ENCODE measurements at regions not wholly inside any gene's neighbourhood (a gene's known extent, or its start where the extent isn't known, plus 50 kb on each side); places are given as distances from the start of the nearest gene placed in this dataset.

- H3K4me1 ChIP-seq = no peaks in the 10 kb centered on the region
- no peak overlapping the region for H3K27ac ChIP-seq
- no peak for TF ChIP-seq CTCF (IDR thresholded peaks at IDR 0.05)
- no peaks in the 10 kb centered on the region for H3K36me3 ChIP-seq
- H3K27me3 ChIP-seq = no peaks in the 10 kb centered on the region
- H3K4me3 ChIP-seq = no peak overlapping the region
- DNase-seq (ENCODE audit: low spot score) = no peak
- peaks cover 0 to 4% of the 10 kb centered on the region in 2 donors for H3K9me3 ChIP-seq
These were observed 139.9 kb downstream of the FBLN2 start for GRCh38 chr3:13688824-13689223.

- H3K9me3 ChIP-seq = peaks cover 0 to 4% of the 10 kb centered on the region in 2 donors
- DNase-seq (ENCODE audit: low spot score) = no peak
- no peak overlapping the region for H3K4me3 ChIP-seq
- no peak for TF ChIP-seq CTCF (IDR thresholded peaks at IDR 0.05)
- H3K36me3 ChIP-seq = no peaks in the 10 kb centered on the region
- H3K27me3 ChIP-seq = no peaks in the 10 kb centered on the region
- no peak overlapping the region for H3K27ac ChIP-seq
- no peaks in the 10 kb centered on the region for H3K4me1 ChIP-seq
These were observed 139.1 kb downstream of the FBLN2 start for GRCh38 chr3:13688034-13688433.

Measured in right atrium auricular region (tissue), 2 donors.